GM12878 (cell line): ENCODE measurements at regions not wholly inside any gene's neighbourhood (a gene's known extent, or its start where the extent isn't known, plus 50 kb on each side); places are given as distances from the start of the nearest gene placed in this dataset.

Experiments used
- ATAC-seq: fragments of 200-7000 bp; cut with Tn5 transposase; 3 replicates; pipeline ENCODE4 v1.9.1; 2020; ENCODE audit warnings: mild to moderate bottlenecking, moderate library complexity
- BruUV-seq: library from RNA; stranded (reverse); fragments of 400-500 nt; replicated peaks from 2 replicates; lab custom pipeline; 2021; lab: Mats Ljungman, UMichigan
- CTCF ChIA-PET: fragments of 300-600 bp; sonication (Branson Sonifier 250); formaldehyde crosslinking; extraction: SDS; loops from one replicate; lab custom pipeline; 2021; ENCODE audit warnings: inconsistent platforms; lab: Yijun Ruan, JAX
- POLR2A ChIA-PET: fragments of 350-600 bp; formaldehyde crosslinking; extraction: SDS; loops from one replicate; lab custom pipeline; 2021; ENCODE audit warnings: inconsistent platforms; lab: Charles Lee
- RAD21 ChIA-PET: fragments of 300-600 bp; sonication (Branson Sonifier 250); formaldehyde crosslinking; loops from one replicate; lab custom pipeline; 2023; ENCODE audit warnings: antibody characterized with exemption; ENCODE audit not compliant: unreplicated experiment; lab: Charles Lee
- SMC1A ChIA-PET: fragments of 300-600 bp; sonication (Branson Sonifier 250); formaldehyde crosslinking; loops from one replicate; lab custom pipeline; 2023; ENCODE audit not compliant: unreplicated experiment, uncharacterized antibody; lab: Charles Lee
- DNase-seq: peaks from one replicate; pipeline ENCODE4 v3.0.0-alpha.2; 2011; ENCODE audit warnings: low read depth, low spot score
- FAIRE-seq: peaks from 3 replicates; lab custom pipeline; 2011; peaks lifted over from hg19 to GRCh38; lab: Jason Lieb, UNC
- H2AFZ ChIP-seq: 2 replicates; pipeline ENCODE4 v1.6.0; 2011; ENCODE audit warnings: low read depth, low read length, control low read depth; ENCODE audit not compliant: control insufficient read depth
- H3K27ac ChIP-seq: 2 replicates; pipeline ENCODE4 v1.5.1; 2011; ENCODE audit warnings: control low read depth; ENCODE audit not compliant: control insufficient read depth, insufficient read depth
- H3K27me3 ChIP-seq, 2 experiments: replicated peaks in 1 of 2; 2 replicates each; pipeline versions ENCODE4 v1.6.0 to v1.6.1; 2011; ENCODE audit warnings: low read length in 1 of 2; ENCODE audit not compliant: control insufficient read depth in 2 of 2, insufficient read depth in 2 of 2
- H3K36me3 ChIP-seq, 2 experiments: 2 replicates each; pipeline ENCODE4 v1.5.1; 2011; ENCODE audit warnings: low read length in 1 of 2; ENCODE audit not compliant: control insufficient read depth in 2 of 2, insufficient read depth in 2 of 2
- H3K4me1 ChIP-seq: 2 replicates; pipeline ENCODE4 v1.6.1; 2011; ENCODE audit warnings: mild to moderate bottlenecking, low read length, moderate library complexity, mixed read lengths; ENCODE audit not compliant: control insufficient read depth, insufficient read depth
- H3K4me2 ChIP-seq: 2 replicates; pipeline ENCODE4 v1.6.0; 2011; ENCODE audit warnings: control low read depth; ENCODE audit not compliant: control insufficient read depth, insufficient read depth
- H3K4me3 ChIP-seq: fragments of 200-600 bp; sonication (generic); 2 replicates; pipeline ENCODE4 v1.5.1; 2016
- H3K79me2 ChIP-seq: 2 replicates; pipeline ENCODE4 v1.6.0; 2011; ENCODE audit warnings: low read length; ENCODE audit not compliant: control insufficient read depth, insufficient read depth
- H3K9ac ChIP-seq: 2 replicates; pipeline ENCODE4 v1.8.0; 2011; ENCODE audit warnings: low read length, control low read depth, mixed read lengths; ENCODE audit not compliant: control insufficient read depth, insufficient read depth
- H3K9me3 ChIP-seq: replicated peaks from 3 replicates; pipeline ENCODE4 v1.5.1; 2011; ENCODE audit warnings: mild to moderate bottlenecking, low read length; ENCODE audit not compliant: control insufficient read depth, insufficient read depth
- H4K20me1 ChIP-seq: 2 replicates; pipeline ENCODE4 v1.6.0; 2011; ENCODE audit not compliant: control insufficient read depth, insufficient read depth
- BRCA1 ChIP-seq: IDR thresholded peaks from 2 replicates; pipeline ENCODE4 v1.6.1; 2011; ENCODE audit warnings: low read depth, low read length, improper control_type of control experiment
- CREM ChIP-seq: IDR thresholded peaks from 2 replicates; pipeline ENCODE4 v1.6.1; 2014; ENCODE audit warnings: antibody characterized with exemption, low read depth
- EED ChIP-seq: sonication (generic); IDR thresholded peaks from 2 replicates; pipeline ENCODE4 v1.6.1; 2016; ENCODE audit warnings: antibody characterized with exemption, low read depth
- GATAD2B ChIP-seq: fragments of 450-650 bp; conservative IDR thresholded peaks from 2 replicates; pipeline ENCODE4 v1.6.1; 2017; ENCODE audit warnings: low read depth, mild to moderate bottlenecking, moderate library complexity
- IKZF2 ChIP-seq, 2 experiments: fragments of 450-650 bp; IDR thresholded peaks; 2 replicates each; pipeline ENCODE4 v1.6.1; 2017; ENCODE audit warnings: mild to moderate bottlenecking in 2 of 2, moderate library complexity in 2 of 2
- KAT2A ChIP-seq: conservative IDR thresholded peaks from 2 replicates; pipeline ENCODE4 v1.6.1; 2011; ENCODE audit warnings: low read depth, low read length; ENCODE audit not compliant: control insufficient read depth
- NFIC ChIP-seq: IDR thresholded peaks from 2 replicates; pipeline ENCODE4 v1.6.1; 2012; ENCODE audit warnings: low read depth, mild to moderate bottlenecking, inconsistent platforms, low read length, moderate library complexity
- NR2C2 ChIP-seq: IDR thresholded peaks from 2 replicates; pipeline ENCODE4 v1.6.1; 2011; ENCODE audit warnings: borderline replicate concordance, low read depth; ENCODE audit not compliant: control insufficient read depth, insufficient read length
- POLR2AphosphoS5 ChIP-seq: IDR thresholded peaks from 2 replicates; pipeline ENCODE4 v1.6.1; 2011; ENCODE audit warnings: mild to moderate bottlenecking, low read length, inconsistent platforms
- RFX5 ChIP-seq: IDR thresholded peaks from 2 replicates; pipeline ENCODE4 v1.6.1; 2011; ENCODE audit warnings: low read depth, low read length, improper control_type of control experiment
- SMAD1 ChIP-seq: fragments of 450-650 bp; IDR thresholded peaks from 2 replicates; pipeline ENCODE4 v1.6.1; 2018; ENCODE audit warnings: mild to moderate bottlenecking, low read depth; ENCODE audit not compliant: partially characterized antibody
- SMARCA5 ChIP-seq: fragments of 450-650 bp; IDR thresholded peaks from 2 replicates; pipeline ENCODE4 v1.6.1; 2017; ENCODE audit warnings: mild to moderate bottlenecking
- STAT1 ChIP-seq: fragments of 450-650 bp; conservative IDR thresholded peaks from 2 replicates; pipeline ENCODE4 v1.6.1; 2014; ENCODE audit warnings: antibody characterized with exemption, mild to moderate bottlenecking
- TAF1 ChIP-seq: IDR thresholded peaks from 2 replicates; pipeline ENCODE4 v1.6.1; 2011; ENCODE audit warnings: mild to moderate bottlenecking, low read depth, low read length, borderline replicate concordance
- TARDBP ChIP-seq: IDR thresholded peaks from 2 replicates; pipeline ENCODE4 v1.6.1; 2016; ENCODE audit warnings: borderline replicate concordance
- TCF12 ChIP-seq: IDR thresholded peaks from 2 replicates; pipeline ENCODE4 v1.6.1; 2011; ENCODE audit warnings: low read depth, mild to moderate bottlenecking, low read length
- ZBTB11 ChIP-seq: fragments of 450-650 bp; formaldehyde crosslinking; IDR thresholded peaks from 2 replicates; pipeline ENCODE4 v1.5.0; 2022; ENCODE audit warnings: mild to moderate bottlenecking, missing genetic modification characterization
- in situ Hi-C: fragments of 300-500 bp; cut with MboI; formaldehyde crosslinking; loops from 9 replicates; pipeline ENCODE4 v1.14.3; 2018; ENCODE audit warnings: mixed read lengths
- intact Hi-C: fragments of 100-400 bp; cut with micrococcal nuclease; formaldehyde crosslinking; loops from one replicate; pipeline ENCODE4 v1.14.2; 2022; ENCODE audit not compliant: unreplicated experiment
- TF ChIP-seq, protein P1 (sequence below): fragments of 450-650 bp; IDR thresholded peaks from 2 replicates; pipeline ENCODE4 v1.6.1; 2017; ENCODE audit warnings: mild to moderate bottlenecking, moderate library complexity

- BruUV-seq: no TSS peak
- FAIRE-seq: no peak
- Histone ChIP-seq H3K27me3 (no peaks in the 10 kb centered on the region), H3K79me2 (no peaks in the 10 kb centered on the region), H3K4me3 (no peak overlapping the region), H3K27ac (no peak overlapping the region), H3K4me1 (no peaks in the 10 kb centered on the region), H3K9ac (no peak overlapping the region), H3K36me3 (no peaks in the 10 kb centered on the region), H3K9me3 (no peaks in the 10 kb centered on the region), H4K20me1 (no peaks in the 10 kb centered on the region), H3K4me2 (no peak overlapping the region), H2AFZ (no peak overlapping the region)
- in situ Hi-C loops (no loop called here), intact Hi-C loops (no loop called here)
- CTCF ChIA-PET: no interaction called here
- SMC1A ChIA-PET: no interaction called here
- POLR2A ChIA-PET: no interaction called here
- RAD21 ChIA-PET: no interaction called here
- TF ChIP-seq NR2C2 (no peak), CREM (no peak), GATAD2B (no peak), TARDBP (no peak), SMAD1 (no peak), SMARCA5 (no peak), STAT1 (no peak), BRCA1 (no peak), ZBTB11 (CRISPR knock-in tag) (no peak), EED (no peak), IKZF2 (IDR thresholded peaks at IDR 0.05) (no peak), KAT2A (no peak), POLR2AphosphoS5 (no peak), TAF1 (no peak), TCF12 (no peak), RFX5 (no peak), NFIC (no peak)
- TF ChIP-seq, protein P1, sequence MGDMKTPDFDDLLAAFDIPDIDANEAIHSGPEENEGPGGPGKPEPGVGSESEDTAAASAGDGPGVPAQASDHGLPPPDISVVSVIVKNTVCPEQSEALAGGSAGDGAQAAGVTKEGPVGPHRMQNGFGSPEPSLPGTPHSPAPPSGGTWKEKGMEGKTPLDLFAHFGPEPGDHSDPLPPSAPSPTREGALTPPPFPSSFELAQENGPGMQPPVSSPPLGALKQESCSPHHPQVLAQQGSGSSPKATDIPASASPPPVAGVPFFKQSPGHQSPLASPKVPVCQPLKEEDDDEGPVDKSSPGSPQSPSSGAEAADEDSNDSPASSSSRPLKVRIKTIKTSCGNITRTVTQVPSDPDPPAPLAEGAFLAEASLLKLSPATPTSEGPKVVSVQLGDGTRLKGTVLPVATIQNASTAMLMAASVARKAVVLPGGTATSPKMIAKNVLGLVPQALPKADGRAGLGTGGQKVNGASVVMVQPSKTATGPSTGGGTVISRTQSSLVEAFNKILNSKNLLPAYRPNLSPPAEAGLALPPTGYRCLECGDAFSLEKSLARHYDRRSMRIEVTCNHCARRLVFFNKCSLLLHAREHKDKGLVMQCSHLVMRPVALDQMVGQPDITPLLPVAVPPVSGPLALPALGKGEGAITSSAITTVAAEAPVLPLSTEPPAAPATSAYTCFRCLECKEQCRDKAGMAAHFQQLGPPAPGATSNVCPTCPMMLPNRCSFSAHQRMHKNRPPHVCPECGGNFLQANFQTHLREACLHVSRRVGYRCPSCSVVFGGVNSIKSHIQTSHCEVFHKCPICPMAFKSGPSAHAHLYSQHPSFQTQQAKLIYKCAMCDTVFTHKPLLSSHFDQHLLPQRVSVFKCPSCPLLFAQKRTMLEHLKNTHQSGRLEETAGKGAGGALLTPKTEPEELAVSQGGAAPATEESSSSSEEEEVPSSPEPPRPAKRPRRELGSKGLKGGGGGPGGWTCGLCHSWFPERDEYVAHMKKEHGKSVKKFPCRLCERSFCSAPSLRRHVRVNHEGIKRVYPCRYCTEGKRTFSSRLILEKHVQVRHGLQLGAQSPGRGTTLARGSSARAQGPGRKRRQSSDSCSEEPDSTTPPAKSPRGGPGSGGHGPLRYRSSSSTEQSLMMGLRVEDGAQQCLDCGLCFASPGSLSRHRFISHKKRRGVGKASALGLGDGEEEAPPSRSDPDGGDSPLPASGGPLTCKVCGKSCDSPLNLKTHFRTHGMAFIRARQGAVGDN: no peak
- no peak for ATAC-seq
- no peak for DNase-seq
Observed at GRCh38 chr15:87528873-87529272, 727.7 kb downstream of the NTRK3 start.
